BLaER1 (cell line): ENCODE measurements at regions not wholly inside any gene's neighbourhood (a gene's known extent, or its start where the extent isn't known, plus 50 kb on each side); places are given as distances from the start of the nearest gene placed in this dataset.

ENCODE experiments used
- H3K27ac ChIP-seq: shearing (Covaris generic); formaldehyde crosslinking; 2 replicates; pipeline ENCODE4 v1.8.1; 2022
- H3K27me3 ChIP-seq: shearing (Covaris generic); formaldehyde crosslinking; 2 replicates; pipeline ENCODE4 v1.8.1; 2022
- H3K36me3 ChIP-seq: shearing (Covaris generic); formaldehyde crosslinking; 2 replicates; pipeline ENCODE4 v1.8.1; 2022
- H3K4me1 ChIP-seq: shearing (Covaris generic); formaldehyde crosslinking; 2 replicates; pipeline ENCODE4 v1.8.1; 2022
- H3K4me2 ChIP-seq: shearing (Covaris generic); formaldehyde crosslinking; 2 replicates; pipeline ENCODE4 v1.8.1; 2022
- H3K4me3 ChIP-seq: shearing (Covaris generic); formaldehyde crosslinking; 2 replicates; pipeline ENCODE4 v1.8.1; 2022
- H3K9ac ChIP-seq: shearing (Covaris generic); formaldehyde crosslinking; 2 replicates; pipeline ENCODE4 v1.8.1; 2022
- H3K9me3 ChIP-seq: shearing (Covaris generic); formaldehyde crosslinking; 2 replicates; pipeline ENCODE4 v1.8.1; 2022
- H4K20me1 ChIP-seq: shearing (Covaris generic); formaldehyde crosslinking; 2 replicates; pipeline ENCODE4 v1.8.1; 2022
- Cebpa-rat ChIP-seq: shearing (Covaris generic); IDR thresholded peaks from 2 replicates; pipeline ENCODE4 v1.8.1; 2022

- no peaks in the 10 kb centered on the region for H4K20me1 ChIP-seq
- H3K27me3 ChIP-seq, result no peaks in the 10 kb centered on the region
- H3K36me3 ChIP-seq, result no peaks in the 10 kb centered on the region
- H3K4me3 ChIP-seq, result no peak overlapping the region
- no peak for TF ChIP-seq Cebpa-rat
- H3K4me1 ChIP-seq, result no peaks in the 10 kb centered on the region
- no peak overlapping the region for H3K4me2 ChIP-seq
- H3K9me3 ChIP-seq, result no peaks in the 10 kb centered on the region
- no peak overlapping the region for H3K9ac ChIP-seq
- no peak overlapping the region for H3K27ac ChIP-seq
Measured at GRCh38 chr3:95037927-95038326, 975.1 kb downstream of the NSUN3 start.

- H3K4me2 ChIP-seq, result no peak overlapping the region
- no peaks in the 10 kb centered on the region for H3K4me1 ChIP-seq
- no peak overlapping the region for H3K4me3 ChIP-seq
- no peaks in the 10 kb centered on the region for H4K20me1 ChIP-seq
- H3K27ac ChIP-seq, result no peak overlapping the region
- no peak overlapping the region for H3K9ac ChIP-seq
- no peaks in the 10 kb centered on the region for H3K27me3 ChIP-seq
- H3K36me3 ChIP-seq, result no peaks in the 10 kb centered on the region
- no peaks in the 10 kb centered on the region for H3K9me3 ChIP-seq
- TF ChIP-seq Cebpa-rat, result no peak
Measured at GRCh38 chr3:95044101-95044500, 981.2 kb downstream of the NSUN3 start.

- H3K27me3 ChIP-seq, result no peaks in the 10 kb centered on the region
- H3K4me3 ChIP-seq, result no peak overlapping the region
- H3K27ac ChIP-seq, result no peak overlapping the region
- H3K4me2 ChIP-seq, result no peak overlapping the region
- no peaks in the 10 kb centered on the region for H3K9me3 ChIP-seq
- no peak overlapping the region for H3K9ac ChIP-seq
- no peak for TF ChIP-seq Cebpa-rat
- no peaks in the 10 kb centered on the region for H3K36me3 ChIP-seq
- no peaks in the 10 kb centered on the region for H4K20me1 ChIP-seq
- no peaks in the 10 kb centered on the region for H3K4me1 ChIP-seq
Measured at GRCh38 chr3:95048564-95048963, 985.7 kb downstream of the NSUN3 start.

- Histone ChIP-seq H3K36me3 (no peaks in the 10 kb centered on the region), H3K4me3 (no peak overlapping the region), H3K27ac (no peak overlapping the region), H3K4me2 (no peak overlapping the region), H3K9me3 (no peaks in the 10 kb centered on the region), H4K20me1 (no peaks in the 10 kb centered on the region), H3K9ac (no peak overlapping the region), H3K4me1 (no peaks in the 10 kb centered on the region), H3K27me3 (no peaks in the 10 kb centered on the region)
- no peak for TF ChIP-seq Cebpa-rat
Measured at GRCh38 chr3:95049841-95050240, 987.0 kb downstream of the NSUN3 start.

- H3K27me3 ChIP-seq, result no peaks in the 10 kb centered on the region
- H3K27ac ChIP-seq, result no peak overlapping the region
- H3K4me1 ChIP-seq, result no peaks in the 10 kb centered on the region
- no peak overlapping the region for H3K4me3 ChIP-seq
- H3K9me3 ChIP-seq, result no peaks in the 10 kb centered on the region
- no peak overlapping the region for H3K9ac ChIP-seq
- no peak for TF ChIP-seq Cebpa-rat
- H4K20me1 ChIP-seq, result no peaks in the 10 kb centered on the region
- H3K36me3 ChIP-seq, result no peaks in the 10 kb centered on the region
- no peak overlapping the region for H3K4me2 ChIP-seq
Measured at GRCh38 chr3:95055288-95055687, 992.4 kb downstream of the NSUN3 start.

- TF ChIP-seq Cebpa-rat, result no peak
- Histone ChIP-seq H4K20me1 (no peaks in the 10 kb centered on the region), H3K4me1 (no peaks in the 10 kb centered on the region), H3K36me3 (no peaks in the 10 kb centered on the region), H3K4me3 (no peak overlapping the region), H3K27me3 (no peaks in the 10 kb centered on the region), H3K27ac (no peak overlapping the region), H3K4me2 (no peak overlapping the region), H3K9me3 (no peaks in the 10 kb centered on the region), H3K9ac (no peak overlapping the region)
Measured at GRCh38 chr3:95082191-95082590, 1019.3 kb downstream of the NSUN3 start.

GRCh38 chr3:95084738-95085137 is 1021.9 kb downstream of the NSUN3 start:
- Histone ChIP-seq H3K27me3 (no peaks in the 10 kb centered on the region), H3K4me2 (no peak overlapping the region), H3K4me3 (no peak overlapping the region), H3K27ac (no peak overlapping the region), H3K9me3 (no peaks in the 10 kb centered on the region), H3K4me1 (no peaks in the 10 kb centered on the region), H3K36me3 (no peaks in the 10 kb centered on the region), H3K9ac (no peak overlapping the region), H4K20me1 (no peaks in the 10 kb centered on the region)
- no peak for TF ChIP-seq Cebpa-rat

GRCh38 chr3:95088464-95088863 is 1025.6 kb downstream of the NSUN3 start:
- no peak overlapping the region for H3K4me3 ChIP-seq
- H3K9ac ChIP-seq, result no peak overlapping the region
- H3K27ac ChIP-seq, result no peak overlapping the region
- H4K20me1 ChIP-seq, result no peaks in the 10 kb centered on the region
- TF ChIP-seq Cebpa-rat, result no peak
- H3K4me2 ChIP-seq, result no peak overlapping the region
- no peaks in the 10 kb centered on the region for H3K27me3 ChIP-seq
- no peaks in the 10 kb centered on the region for H3K36me3 ChIP-seq
- no peaks in the 10 kb centered on the region for H3K9me3 ChIP-seq
- no peaks in the 10 kb centered on the region for H3K4me1 ChIP-seq

- Histone ChIP-seq H3K9me3 (no peaks in the 10 kb centered on the region), H3K4me3 (no peak overlapping the region), H4K20me1 (no peaks in the 10 kb centered on the region), H3K36me3 (no peaks in the 10 kb centered on the region), H3K27ac (no peak overlapping the region), H3K4me2 (no peak overlapping the region), H3K9ac (no peak overlapping the region), H3K4me1 (0 out of 2 replicates have a peak, but pooled peaks cover 3% of the 10 kb centered on the region), H3K27me3 (no peaks in the 10 kb centered on the region)
- TF ChIP-seq Cebpa-rat, result no peak
Measured at GRCh38 chr3:95097493-95097892, 1034.6 kb downstream of the NSUN3 start.

GRCh38 chr3:95120921-95121320 is 1058.1 kb downstream of the NSUN3 start:
- Histone ChIP-seq H3K4me3 (no peak overlapping the region), H3K27me3 (no peaks in the 10 kb centered on the region), H3K9ac (no peak overlapping the region), H3K9me3 (no peaks in the 10 kb centered on the region), H3K27ac (no peak overlapping the region), H3K4me2 (peak overlapping the region; percentile 22), H4K20me1 (no peaks in the 10 kb centered on the region), H3K4me1 (no peaks in the 10 kb centered on the region), H3K36me3 (no peaks in the 10 kb centered on the region)
- no peak for TF ChIP-seq Cebpa-rat

GRCh38 chr3:95123104-95123503 is 1060.2 kb downstream of the NSUN3 start:
- H3K27me3 ChIP-seq, result no peaks in the 10 kb centered on the region
- no peaks in the 10 kb centered on the region for H3K36me3 ChIP-seq
- H3K27ac ChIP-seq, result no peak overlapping the region
- no peaks in the 10 kb centered on the region for H3K9me3 ChIP-seq
- no peak for TF ChIP-seq Cebpa-rat
- no peaks in the 10 kb centered on the region for H3K4me1 ChIP-seq
- H3K4me2 ChIP-seq, result no peak overlapping the region
- no peak overlapping the region for H3K4me3 ChIP-seq
- H3K9ac ChIP-seq, result no peak overlapping the region
- no peaks in the 10 kb centered on the region for H4K20me1 ChIP-seq
